ENCODE measurements at regions not wholly inside any gene's neighbourhood (a gene's known extent, or its start where the extent isn't known, plus 50 kb on each side); places are given as distances from the start of the nearest gene placed in this dataset.

- CTCF ChIA-PET, result no interaction called here
- no peak overlapping the region for H3K4me3 Mint-ChIP-seq
- no peaks in the 10 kb centered on the region for H3K4me1 Mint-ChIP-seq
- no peak for ATAC-seq
- no peaks in the 10 kb centered on the region for H3K27me3 Mint-ChIP-seq
- no peaks in the 10 kb centered on the region for H3K36me3 Mint-ChIP-seq
- peaks cover 2% of the 10 kb centered on the region for H3K9me3 Mint-ChIP-seq (ENCODE audit: low read depth)
- no peak overlapping the region for H3K27ac Mint-ChIP-seq
- no peak for DNase-seq
Observed at GRCh38 chr13:72149701-72150100, 282.7 kb upstream of the DACH1 start.

- H3K4me3 Mint-ChIP-seq, result no peak overlapping the region
- no peak for ATAC-seq
- CTCF ChIA-PET, result no interaction called here
- DNase-seq, result no peak
- no peaks in the 10 kb centered on the region for H3K4me1 Mint-ChIP-seq
- no peaks in the 10 kb centered on the region for H3K36me3 Mint-ChIP-seq
- H3K27me3 Mint-ChIP-seq, result no peaks in the 10 kb centered on the region
- H3K9me3 Mint-ChIP-seq (ENCODE audit: low read depth), result peaks cover 5% of the 10 kb centered on the region
- no peak overlapping the region for H3K27ac Mint-ChIP-seq
Observed at GRCh38 chr13:72146816-72147215, 279.8 kb upstream of the DACH1 start.

- Mint-ChIP-seq H3K9me3 (ENCODE audit: low read depth) (peaks cover 5% of the 10 kb centered on the region), H3K27ac (no peak overlapping the region), H3K27me3 (no peaks in the 10 kb centered on the region), H3K4me1 (no peaks in the 10 kb centered on the region), H3K36me3 (no peaks in the 10 kb centered on the region), H3K4me3 (no peak overlapping the region)
- no peak for DNase-seq
- ATAC-seq, result no peak
- CTCF ChIA-PET, result no interaction called here
Observed at GRCh38 chr13:72145383-72145782, 278.4 kb upstream of the DACH1 start.

- H3K9me3 Mint-ChIP-seq (ENCODE audit: low read depth), result peaks cover 5% of the 10 kb centered on the region
- no peaks in the 10 kb centered on the region for H3K36me3 Mint-ChIP-seq
- DNase-seq, result no peak
- H3K27me3 Mint-ChIP-seq, result no peaks in the 10 kb centered on the region
- H3K4me3 Mint-ChIP-seq, result no peak overlapping the region
- CTCF ChIA-PET, result no interaction called here
- H3K27ac Mint-ChIP-seq, result no peak overlapping the region
- H3K4me1 Mint-ChIP-seq, result no peaks in the 10 kb centered on the region
- ATAC-seq, result no peak
Observed at GRCh38 chr13:72144636-72145035, 277.6 kb upstream of the DACH1 start.

GRCh38 chr13:72141855-72142519 lies 275.0 kb upstream of the DACH1 start:
- no peak for DNase-seq
- ATAC-seq, result no peak
- H3K27ac Mint-ChIP-seq, result no peak overlapping the region
- no peak overlapping the region for H3K4me3 Mint-ChIP-seq
- H3K36me3 Mint-ChIP-seq, result no peaks in the 10 kb centered on the region
- CTCF ChIA-PET, result no interaction called here
- H3K4me1 Mint-ChIP-seq, result no peaks in the 10 kb centered on the region
- H3K27me3 Mint-ChIP-seq, result no peaks in the 10 kb centered on the region
- H3K9me3 Mint-ChIP-seq (ENCODE audit: low read depth), result peaks cover 2% of the 10 kb centered on the region

GRCh38 chr13:72139192-72139591 lies 272.2 kb upstream of the DACH1 start:
- CTCF ChIA-PET, result no interaction called here
- H3K27me3 Mint-ChIP-seq, result no peaks in the 10 kb centered on the region
- no peak overlapping the region for H3K4me3 Mint-ChIP-seq
- no peaks in the 10 kb centered on the region for H3K4me1 Mint-ChIP-seq
- no peaks in the 10 kb centered on the region for H3K36me3 Mint-ChIP-seq
- DNase-seq (no peak), ATAC-seq (no peak)
- H3K9me3 Mint-ChIP-seq (ENCODE audit: low read depth), result no peaks in the 10 kb centered on the region
- H3K27ac Mint-ChIP-seq, result no peak overlapping the region

GRCh38 chr13:72132075-72132474 lies 265.1 kb upstream of the DACH1 start:
- H3K9me3 Mint-ChIP-seq (ENCODE audit: low read depth), result peaks cover 7% of the 10 kb centered on the region
- H3K4me3 Mint-ChIP-seq, result no peak overlapping the region
- CTCF ChIA-PET, result no interaction called here
- DNase-seq, result no peak
- H3K27me3 Mint-ChIP-seq, result no peaks in the 10 kb centered on the region
- no peaks in the 10 kb centered on the region for H3K36me3 Mint-ChIP-seq
- H3K4me1 Mint-ChIP-seq, result no peaks in the 10 kb centered on the region
- H3K27ac Mint-ChIP-seq, result no peak overlapping the region
- ATAC-seq, result no peak

- Mint-ChIP-seq H3K4me3 (no peak overlapping the region), H3K4me1 (no peaks in the 10 kb centered on the region), H3K27me3 (no peaks in the 10 kb centered on the region), H3K9me3 (ENCODE audit: low read depth) (peaks cover 7% of the 10 kb centered on the region), H3K36me3 (no peaks in the 10 kb centered on the region), H3K27ac (no peak overlapping the region)
- CTCF ChIA-PET, result no interaction called here
- DNase-seq, result no peak
- no peak for ATAC-seq
Observed at GRCh38 chr13:72129117-72129516, 262.1 kb upstream of the DACH1 start.

- Mint-ChIP-seq H3K27me3 (no peaks in the 10 kb centered on the region), H3K4me3 (no peak overlapping the region), H3K9me3 (ENCODE audit: low read depth) (peaks cover 7% of the 10 kb centered on the region), H3K36me3 (no peaks in the 10 kb centered on the region), H3K27ac (no peak overlapping the region), H3K4me1 (no peaks in the 10 kb centered on the region)
- CTCF ChIA-PET, result no interaction called here
- DNase-seq, result no peak
- ATAC-seq, result no peak
Observed at GRCh38 chr13:72127031-72127430, 260.0 kb upstream of the DACH1 start.

- no peak overlapping the region for H3K27ac Mint-ChIP-seq
- peaks cover 7% of the 10 kb centered on the region for H3K9me3 Mint-ChIP-seq (ENCODE audit: low read depth)
- no peak overlapping the region for H3K4me3 Mint-ChIP-seq
- no peaks in the 10 kb centered on the region for H3K4me1 Mint-ChIP-seq
- H3K27me3 Mint-ChIP-seq, result no peaks in the 10 kb centered on the region
- no peak for ATAC-seq
- H3K36me3 Mint-ChIP-seq, result no peaks in the 10 kb centered on the region
- CTCF ChIA-PET, result no interaction called here
- DNase-seq, result no peak
Observed at GRCh38 chr13:72126424-72126823, 259.4 kb upstream of the DACH1 start.

GRCh38 chr13:72125561-72125960 lies 258.6 kb upstream of the DACH1 start:
- Mint-ChIP-seq H3K36me3 (no peaks in the 10 kb centered on the region), H3K4me3 (no peak overlapping the region), H3K9me3 (ENCODE audit: low read depth) (peaks cover 2% of the 10 kb centered on the region), H3K27ac (no peak overlapping the region), H3K4me1 (no peaks in the 10 kb centered on the region), H3K27me3 (no peaks in the 10 kb centered on the region)
- DNase-seq, result no peak
- CTCF ChIA-PET, result no interaction called here
- ATAC-seq, result no peak

GRCh38 chr13:72122661-72123255 lies 255.8 kb upstream of the DACH1 start:
- Mint-ChIP-seq H3K36me3 (no peaks in the 10 kb centered on the region), H3K9me3 (ENCODE audit: low read depth) (no peaks in the 10 kb centered on the region), H3K4me1 (no peaks in the 10 kb centered on the region), H3K27ac (no peak overlapping the region), H3K27me3 (no peaks in the 10 kb centered on the region), H3K4me3 (no peak overlapping the region)
- DNase-seq (no peak), ATAC-seq (no peak)
- CTCF ChIA-PET, result no interaction called here

- Mint-ChIP-seq H3K4me3 (no peak overlapping the region), H3K27ac (no peak overlapping the region), H3K36me3 (no peaks in the 10 kb centered on the region), H3K9me3 (ENCODE audit: low read depth) (no peaks in the 10 kb centered on the region), H3K4me1 (no peaks in the 10 kb centered on the region), H3K27me3 (no peaks in the 10 kb centered on the region)
- CTCF ChIA-PET, result no interaction called here
- ATAC-seq, result no peak
- no peak for DNase-seq
Observed at GRCh38 chr13:72121466-72121865, 254.5 kb upstream of the DACH1 start.

- CTCF ChIA-PET, result no interaction called here
- H3K9me3 Mint-ChIP-seq (ENCODE audit: low read depth), result no peaks in the 10 kb centered on the region
- no peaks in the 10 kb centered on the region for H3K4me1 Mint-ChIP-seq
- no peaks in the 10 kb centered on the region for H3K27me3 Mint-ChIP-seq
- H3K4me3 Mint-ChIP-seq, result no peak overlapping the region
- ATAC-seq (no peak), DNase-seq (no peak)
- H3K36me3 Mint-ChIP-seq, result no peaks in the 10 kb centered on the region
- H3K27ac Mint-ChIP-seq, result no peak overlapping the region
Observed at GRCh38 chr13:72120632-72121031, 253.6 kb upstream of the DACH1 start.

- CTCF ChIA-PET, result no interaction called here
- DNase-seq, result no peak
- Mint-ChIP-seq H3K4me3 (no peak overlapping the region), H3K27ac (no peak overlapping the region), H3K9me3 (ENCODE audit: low read depth) (no peaks in the 10 kb centered on the region), H3K4me1 (no peaks in the 10 kb centered on the region), H3K36me3 (no peaks in the 10 kb centered on the region), H3K27me3 (no peaks in the 10 kb centered on the region)
- no peak for ATAC-seq
Observed at GRCh38 chr13:72113931-72114330, 246.9 kb upstream of the DACH1 start.
